Activated T-helper 17 cell treated with anti-CD3 and anti-CD28 coated beads, Interleukin-2, amount 50 U/mL, for 72 hours (primary cell): ENCODE measurements at regions not wholly inside any gene's neighbourhood (a gene's known extent, or its start where the extent isn't known, plus 50 kb on each side); places are given as distances from the start of the nearest gene placed in this dataset.
"Not testable (repeated sequence)": the region's sequence is repeated elsewhere in the genome, so short reads cannot be mapped to it uniquely, and the experiment has no call there.

Experiments used
- ATAC-seq: fragments of 150-1000 bp; cut with Tn5 transposase; replicated peaks from 2 replicates; pipeline ENCODE4 v1.10.0; 2021; ENCODE audit warnings: mild to moderate bottlenecking, moderate library complexity
- H3K27ac Mint-ChIP-seq: one replicate; pipeline ENCODE4 v1.8.0; 2022; ENCODE audit warnings: mixed read lengths
- H3K27me3 Mint-ChIP-seq: one replicate; pipeline ENCODE4 v1.8.0; 2022; ENCODE audit warnings: mixed read lengths
- H3K36me3 Mint-ChIP-seq: one replicate; pipeline ENCODE4 v1.8.0; 2022; ENCODE audit warnings: low read depth, mild to moderate bottlenecking, mixed read lengths
- H3K4me1 Mint-ChIP-seq: one replicate; pipeline ENCODE4 v1.8.0; 2022; ENCODE audit warnings: mixed read lengths
- H3K4me3 Mint-ChIP-seq: one replicate; pipeline ENCODE4 v1.8.0; 2022; ENCODE audit warnings: mild to moderate bottlenecking, mixed read lengths
- H3K9me3 Mint-ChIP-seq: one replicate; pipeline ENCODE4 v1.8.0; 2022; ENCODE audit warnings: mixed read lengths

- ATAC-seq, result no peak
- Mint-ChIP-seq H3K4me1 (no peaks in the 10 kb centered on the region), H3K9me3 (peaks cover 11% of the 10 kb centered on the region), H3K27me3 (no peaks in the 10 kb centered on the region), H3K27ac (no peak overlapping the region), H3K4me3 (no peak overlapping the region), H3K36me3 (no peaks in the 10 kb centered on the region)
Observed at GRCh38 chr7:86091369-86091768, 552.3 kb upstream of the GRM3 start.

GRCh38 chr7:86089455-86089854 is 554.3 kb upstream of the GRM3 start:
- no peak for ATAC-seq
- Mint-ChIP-seq H3K9me3 (peaks cover 13% of the 10 kb centered on the region), H3K27me3 (no peaks in the 10 kb centered on the region), H3K36me3 (no peaks in the 10 kb centered on the region), H3K4me1 (no peaks in the 10 kb centered on the region), H3K27ac (no peak overlapping the region), H3K4me3 (no peak overlapping the region)

GRCh38 chr7:86064572-86064971 is 579.1 kb upstream of the GRM3 start:
- not testable (repeated sequence) for H3K4me3 Mint-ChIP-seq, H3K27ac Mint-ChIP-seq, H3K27me3 Mint-ChIP-seq, H3K4me1 Mint-ChIP-seq, H3K36me3 Mint-ChIP-seq, ATAC-seq
- H3K9me3 Mint-ChIP-seq, result peaks cover 11% of the 10 kb centered on the region

- H3K9me3 Mint-ChIP-seq, result peaks cover 26% of the 10 kb centered on the region
- H3K4me3 Mint-ChIP-seq, result no peak overlapping the region
- no peaks in the 10 kb centered on the region for H3K36me3 Mint-ChIP-seq
- no peaks in the 10 kb centered on the region for H3K4me1 Mint-ChIP-seq
- no peak for ATAC-seq
- H3K27ac Mint-ChIP-seq, result no peak overlapping the region
- no peaks in the 10 kb centered on the region for H3K27me3 Mint-ChIP-seq
Observed at GRCh38 chr7:86058649-86059048, 585.1 kb upstream of the GRM3 start.

GRCh38 chr7:86050918-86051317 is 592.8 kb upstream of the GRM3 start:
- H3K27me3 Mint-ChIP-seq, result no peaks in the 10 kb centered on the region
- no peak for ATAC-seq
- H3K9me3 Mint-ChIP-seq, result peaks cover 9% of the 10 kb centered on the region
- no peaks in the 10 kb centered on the region for H3K4me1 Mint-ChIP-seq
- no peak overlapping the region for H3K27ac Mint-ChIP-seq
- H3K4me3 Mint-ChIP-seq, result no peak overlapping the region
- H3K36me3 Mint-ChIP-seq, result no peaks in the 10 kb centered on the region

GRCh38 chr7:86049910-86050309 is 593.8 kb upstream of the GRM3 start:
- no peak for ATAC-seq
- H3K27me3 Mint-ChIP-seq, result no peaks in the 10 kb centered on the region
- H3K4me3 Mint-ChIP-seq, result no peak overlapping the region
- H3K27ac Mint-ChIP-seq, result no peak overlapping the region
- H3K36me3 Mint-ChIP-seq, result no peaks in the 10 kb centered on the region
- H3K9me3 Mint-ChIP-seq, result peaks cover 9% of the 10 kb centered on the region
- no peaks in the 10 kb centered on the region for H3K4me1 Mint-ChIP-seq

- H3K9me3 Mint-ChIP-seq, result peaks cover 18% of the 10 kb centered on the region
- not testable (repeated sequence) for H3K4me3 Mint-ChIP-seq, ATAC-seq, H3K4me1 Mint-ChIP-seq, H3K27ac Mint-ChIP-seq, H3K27me3 Mint-ChIP-seq, H3K36me3 Mint-ChIP-seq
Observed at GRCh38 chr7:86045197-86045596, 598.5 kb upstream of the GRM3 start.

GRCh38 chr7:86025807-86026206 is 617.9 kb upstream of the GRM3 start:
- H3K9me3 Mint-ChIP-seq, result peaks cover 11% of the 10 kb centered on the region
- no peak overlapping the region for H3K27ac Mint-ChIP-seq
- no peaks in the 10 kb centered on the region for H3K4me1 Mint-ChIP-seq
- ATAC-seq, result no peak
- no peaks in the 10 kb centered on the region for H3K27me3 Mint-ChIP-seq
- H3K36me3 Mint-ChIP-seq, result no peaks in the 10 kb centered on the region
- H3K4me3 Mint-ChIP-seq, result no peak overlapping the region

- Mint-ChIP-seq H3K36me3 (no peaks in the 10 kb centered on the region), H3K9me3 (peaks cover 12% of the 10 kb centered on the region), H3K27ac (no peak overlapping the region), H3K4me3 (no peak overlapping the region), H3K27me3 (no peaks in the 10 kb centered on the region), H3K4me1 (no peaks in the 10 kb centered on the region)
- no peak for ATAC-seq
Observed at GRCh38 chr7:86013662-86014061, 630.0 kb upstream of the GRM3 start.

- no peak overlapping the region for H3K27ac Mint-ChIP-seq
- no peaks in the 10 kb centered on the region for H3K27me3 Mint-ChIP-seq
- H3K4me3 Mint-ChIP-seq, result no peak overlapping the region
- H3K36me3 Mint-ChIP-seq, result no peaks in the 10 kb centered on the region
- ATAC-seq, result no peak
- H3K4me1 Mint-ChIP-seq, result no peaks in the 10 kb centered on the region
- peaks cover 12% of the 10 kb centered on the region for H3K9me3 Mint-ChIP-seq
Observed at GRCh38 chr7:86012971-86013370, 630.7 kb upstream of the GRM3 start.

GRCh38 chr7:86008898-86009297 is 634.8 kb upstream of the GRM3 start:
- Mint-ChIP-seq H3K27ac (no peak overlapping the region), H3K36me3 (no peaks in the 10 kb centered on the region), H3K4me1 (no peaks in the 10 kb centered on the region), H3K27me3 (no peaks in the 10 kb centered on the region), H3K4me3 (no peak overlapping the region), H3K9me3 (peaks cover 23% of the 10 kb centered on the region)
- ATAC-seq, result no peak

- no peaks in the 10 kb centered on the region for H3K27me3 Mint-ChIP-seq
- no peak overlapping the region for H3K4me3 Mint-ChIP-seq
- no peaks in the 10 kb centered on the region for H3K4me1 Mint-ChIP-seq
- no peak for ATAC-seq
- H3K36me3 Mint-ChIP-seq, result no peaks in the 10 kb centered on the region
- no peak overlapping the region for H3K27ac Mint-ChIP-seq
- H3K9me3 Mint-ChIP-seq, result peaks cover 21% of the 10 kb centered on the region
Observed at GRCh38 chr7:86006909-86007308, 636.8 kb upstream of the GRM3 start.

GRCh38 chr7:86002858-86003257 is 640.9 kb upstream of the GRM3 start:
- no peaks in the 10 kb centered on the region for H3K4me1 Mint-ChIP-seq

GRCh38 chr7:85997515-85997914 is 646.2 kb upstream of the GRM3 start:
- peaks cover 30% of the 10 kb centered on the region for H3K9me3 Mint-ChIP-seq
- H3K36me3 Mint-ChIP-seq, result no peaks in the 10 kb centered on the region
- H3K4me3 Mint-ChIP-seq, result no peak overlapping the region
- H3K27me3 Mint-ChIP-seq, result no peaks in the 10 kb centered on the region
- no peak overlapping the region for H3K27ac Mint-ChIP-seq
- no peaks in the 10 kb centered on the region for H3K4me1 Mint-ChIP-seq
- ATAC-seq, result no peak

More at GRCh38 chr7:86002858-86003257, 640.9 kb upstream of the GRM3 start:
- Mint-ChIP-seq H3K27me3 (no peaks in the 10 kb centered on the region), H3K4me3 (no peak overlapping the region), H3K9me3 (peaks cover 37% of the 10 kb centered on the region), H3K36me3 (no peaks in the 10 kb centered on the region), H3K27ac (no peak overlapping the region)
- no peak for ATAC-seq

GRCh38 chr7:85995101-85995500 is 648.6 kb upstream of the GRM3 start:
- no peak for ATAC-seq
- H3K9me3 Mint-ChIP-seq, result peaks cover 25% of the 10 kb centered on the region
- H3K4me1 Mint-ChIP-seq, result no peaks in the 10 kb centered on the region
- no peak overlapping the region for H3K27ac Mint-ChIP-seq
- H3K36me3 Mint-ChIP-seq, result no peaks in the 10 kb centered on the region
- H3K4me3 Mint-ChIP-seq, result no peak overlapping the region
- H3K27me3 Mint-ChIP-seq, result no peaks in the 10 kb centered on the region

- Mint-ChIP-seq H3K9me3 (no peaks in the 10 kb centered on the region), H3K27me3 (no peaks in the 10 kb centered on the region), H3K4me3 (no peak overlapping the region), H3K36me3 (no peaks in the 10 kb centered on the region), H3K27ac (no peak overlapping the region), H3K4me1 (no peaks in the 10 kb centered on the region)
- no peak for ATAC-seq
Observed at GRCh38 chr7:85980740-85981139, 663.0 kb upstream of the GRM3 start.
